ENCODE measurements at regions not wholly inside any gene's neighbourhood (a gene's known extent, or its start where the extent isn't known, plus 50 kb on each side); places are given as distances from the start of the nearest gene placed in this dataset.

DNA sequence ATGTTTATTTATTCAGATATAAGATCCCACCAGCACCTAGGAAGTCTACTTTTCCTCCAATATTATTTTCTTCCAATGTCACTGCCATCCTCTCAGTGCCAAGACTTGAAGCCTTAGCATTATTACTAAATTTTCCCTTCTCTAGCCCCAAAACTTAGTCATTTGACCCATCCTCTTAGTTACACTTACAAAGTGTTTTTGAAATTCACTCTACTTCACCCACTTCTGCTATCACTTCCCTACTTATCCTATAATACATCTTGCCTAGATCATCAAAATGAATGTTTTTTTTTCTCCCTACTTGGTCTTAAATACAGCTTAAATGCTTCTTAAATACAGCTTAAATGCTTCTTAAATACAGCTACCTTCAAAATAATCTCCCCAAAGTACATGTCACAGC lies 376.6 kb downstream of the RSL24D1 start:
- peaks cover 9% of the 10 kb centered on the region for H3K9me3 Mint-ChIP-seq
- no peak overlapping the region for H3K27ac Mint-ChIP-seq
- no peak overlapping the region for H3K4me3 Mint-ChIP-seq
- no peaks in the 10 kb centered on the region for H3K36me3 Mint-ChIP-seq (ENCODE audit: low read depth)
- TF ChIP-seq, protein P1, sequence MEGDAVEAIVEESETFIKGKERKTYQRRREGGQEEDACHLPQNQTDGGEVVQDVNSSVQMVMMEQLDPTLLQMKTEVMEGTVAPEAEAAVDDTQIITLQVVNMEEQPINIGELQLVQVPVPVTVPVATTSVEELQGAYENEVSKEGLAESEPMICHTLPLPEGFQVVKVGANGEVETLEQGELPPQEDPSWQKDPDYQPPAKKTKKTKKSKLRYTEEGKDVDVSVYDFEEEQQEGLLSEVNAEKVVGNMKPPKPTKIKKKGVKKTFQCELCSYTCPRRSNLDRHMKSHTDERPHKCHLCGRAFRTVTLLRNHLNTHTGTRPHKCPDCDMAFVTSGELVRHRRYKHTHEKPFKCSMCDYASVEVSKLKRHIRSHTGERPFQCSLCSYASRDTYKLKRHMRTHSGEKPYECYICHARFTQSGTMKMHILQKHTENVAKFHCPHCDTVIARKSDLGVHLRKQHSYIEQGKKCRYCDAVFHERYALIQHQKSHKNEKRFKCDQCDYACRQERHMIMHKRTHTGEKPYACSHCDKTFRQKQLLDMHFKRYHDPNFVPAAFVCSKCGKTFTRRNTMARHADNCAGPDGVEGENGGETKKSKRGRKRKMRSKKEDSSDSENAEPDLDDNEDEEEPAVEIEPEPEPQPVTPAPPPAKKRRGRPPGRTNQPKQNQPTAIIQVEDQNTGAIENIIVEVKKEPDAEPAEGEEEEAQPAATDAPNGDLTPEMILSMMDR (IDR thresholded peaks at IDR 0.05): no peak
- H3K27me3 Mint-ChIP-seq (ENCODE audit: low read depth, poor library complexity): peaks cover 2% of the 10 kb centered on the region
- DNase-seq: no peak
- H3K4me1 Mint-ChIP-seq: no peaks in the 10 kb centered on the region

DNA sequence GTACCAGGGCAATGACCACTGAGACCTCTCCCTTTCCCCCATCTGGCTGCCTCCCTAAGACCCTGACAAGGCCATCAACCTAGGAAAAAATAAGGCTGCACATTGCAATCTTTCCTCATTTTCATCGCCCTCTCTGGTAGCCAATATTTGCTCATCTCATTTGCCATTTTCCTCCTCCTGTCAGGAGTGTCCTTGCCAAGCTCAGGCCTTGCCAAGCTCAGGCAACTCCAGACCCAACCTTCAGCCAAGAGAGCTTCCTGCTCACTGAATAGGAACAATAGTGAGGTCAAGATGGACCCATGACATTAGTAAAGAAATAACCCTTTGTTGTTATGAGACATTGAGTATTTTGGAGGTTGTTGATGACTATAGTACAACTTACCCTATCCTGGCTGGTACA lies 380.3 kb downstream of the RSL24D1 start:
- Mint-ChIP-seq H3K27ac (no peak overlapping the region), H3K36me3 (ENCODE audit: low read depth) (no peaks in the 10 kb centered on the region), H3K9me3 (peaks cover 10% of the 10 kb centered on the region), H3K4me3 (no peak overlapping the region), H3K27me3 (ENCODE audit: low read depth, poor library complexity) (peaks cover 2% of the 10 kb centered on the region), H3K4me1 (no peaks in the 10 kb centered on the region)
- no peak for DNase-seq
- TF ChIP-seq, protein P1 (IDR thresholded peaks at IDR 0.05): no peak

DNA sequence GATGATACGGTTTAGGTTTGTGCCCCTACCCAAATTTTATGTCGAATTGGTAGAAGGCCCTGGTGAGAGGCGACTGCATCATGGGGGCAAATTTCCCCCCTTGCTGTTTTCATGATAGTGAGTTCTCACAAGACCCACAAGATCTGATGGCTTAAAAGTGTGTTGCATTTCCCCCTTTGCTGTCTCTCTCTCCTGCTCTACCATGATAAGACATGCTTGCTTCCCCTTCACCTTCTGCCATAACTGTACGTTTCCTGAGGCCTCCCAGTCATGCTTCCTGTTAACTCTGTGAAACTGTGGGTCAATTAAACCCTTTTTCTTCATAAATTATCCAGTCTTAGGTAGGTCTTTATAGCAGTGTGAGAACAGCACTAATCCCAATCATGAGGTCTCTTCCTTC lies 381.2 kb downstream of the RSL24D1 start:
- H3K9me3 Mint-ChIP-seq: peaks cover 10% of the 10 kb centered on the region
- DNase-seq: no peak
- no peaks in the 10 kb centered on the region for H3K36me3 Mint-ChIP-seq (ENCODE audit: low read depth)
- H3K27ac Mint-ChIP-seq: no peak overlapping the region
- peaks cover 2% of the 10 kb centered on the region for H3K27me3 Mint-ChIP-seq (ENCODE audit: low read depth, poor library complexity)
- TF ChIP-seq, protein P1 (IDR thresholded peaks at IDR 0.05): no peak
- H3K4me3 Mint-ChIP-seq: no peak overlapping the region
- H3K4me1 Mint-ChIP-seq: no peaks in the 10 kb centered on the region

DNA sequence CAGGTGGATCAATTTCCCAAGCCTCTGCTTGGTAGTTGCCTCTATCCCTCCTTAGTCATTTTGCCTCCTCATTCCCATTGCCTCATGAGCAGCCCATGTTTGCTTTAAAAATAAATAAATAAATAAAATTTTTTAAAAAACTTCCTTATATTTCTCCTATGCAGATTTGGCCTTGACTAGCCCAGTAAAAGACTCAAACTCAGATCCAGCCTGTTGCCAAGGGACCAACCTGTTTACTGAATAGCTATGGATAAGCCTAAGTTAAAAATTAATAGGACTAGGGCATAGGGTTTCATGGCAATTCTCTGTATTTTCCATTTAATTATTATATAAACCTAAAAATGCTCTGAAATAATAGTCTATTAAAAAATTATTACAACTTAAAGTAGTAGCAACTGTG lies 384.4 kb downstream of the RSL24D1 start:
- H3K9me3 Mint-ChIP-seq: peaks cover 10% of the 10 kb centered on the region
- no peak for DNase-seq
- peaks cover 2% of the 10 kb centered on the region for H3K27me3 Mint-ChIP-seq (ENCODE audit: low read depth, poor library complexity)
- TF ChIP-seq, protein P1 (IDR thresholded peaks at IDR 0.05): no peak
- H3K4me1 Mint-ChIP-seq: no peaks in the 10 kb centered on the region
- no peak overlapping the region for H3K27ac Mint-ChIP-seq
- H3K4me3 Mint-ChIP-seq: no peak overlapping the region
- H3K36me3 Mint-ChIP-seq (ENCODE audit: low read depth): no peaks in the 10 kb centered on the region

DNA sequence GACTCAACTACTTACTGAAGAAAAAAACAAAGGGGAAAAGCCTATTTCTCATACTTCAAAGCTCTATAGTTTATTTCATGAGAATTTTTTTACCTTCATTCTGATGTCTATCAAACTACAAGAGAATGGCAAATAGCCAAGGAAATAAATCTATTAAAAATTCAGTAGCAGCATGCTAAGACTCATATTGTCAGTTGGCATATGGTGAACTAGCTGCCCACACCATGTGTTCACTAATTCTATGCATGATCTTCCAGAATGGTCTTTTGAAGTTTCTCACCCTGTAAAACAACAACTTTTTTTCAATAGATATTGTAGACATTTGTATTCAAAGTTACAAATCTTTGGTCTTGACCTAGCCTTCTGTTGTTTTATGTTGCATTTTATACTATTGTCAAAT lies 386.2 kb downstream of the RSL24D1 start:
- TF ChIP-seq, protein P1 (IDR thresholded peaks at IDR 0.05): no peak
- Mint-ChIP-seq H3K27ac (no peak overlapping the region), H3K4me3 (no peak overlapping the region), H3K9me3 (peaks cover 7% of the 10 kb centered on the region), H3K4me1 (no peaks in the 10 kb centered on the region), H3K27me3 (ENCODE audit: low read depth, poor library complexity) (no peaks in the 10 kb centered on the region), H3K36me3 (ENCODE audit: low read depth) (no peaks in the 10 kb centered on the region)
- no peak for DNase-seq

DNA sequence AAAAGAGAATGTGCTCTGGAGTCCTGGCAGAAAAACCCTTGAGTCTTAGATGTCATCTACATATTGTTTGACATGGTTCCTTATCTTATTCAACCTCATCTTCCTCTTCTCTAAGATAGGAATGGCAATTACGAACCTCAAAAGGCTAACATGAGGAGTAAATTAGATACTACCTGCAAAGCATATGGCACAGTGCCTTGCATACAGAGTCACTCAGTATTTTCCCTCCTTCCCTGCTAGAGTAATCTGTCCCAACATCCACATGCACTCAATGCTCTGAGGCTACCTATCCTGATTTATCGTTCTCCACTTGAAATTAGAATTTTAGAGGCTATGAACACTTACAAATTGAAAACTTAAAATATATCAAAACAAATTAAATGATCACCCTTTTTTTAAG lies 386.7 kb downstream of the RSL24D1 start:
- DNase-seq: no peak
- TF ChIP-seq, protein P1 (IDR thresholded peaks at IDR 0.05): no peak
- H3K4me1 Mint-ChIP-seq: no peaks in the 10 kb centered on the region

More for the DNA sequence above, 386.7 kb downstream of the RSL24D1 start:
- Mint-ChIP-seq H3K4me3 (no peak overlapping the region), H3K27ac (no peak overlapping the region), H3K36me3 (ENCODE audit: low read depth) (no peaks in the 10 kb centered on the region), H3K9me3 (peaks cover 7% of the 10 kb centered on the region), H3K27me3 (ENCODE audit: low read depth, poor library complexity) (no peaks in the 10 kb centered on the region)

All from nephron progenitor cell (in vitro differentiated cells).